OCI-LY1 (cell line): ENCODE measurements at regions not wholly inside any gene's neighbourhood (a gene's known extent, or its start where the extent isn't known, plus 50 kb on each side); places are given as distances from the start of the nearest gene placed in this dataset.

ENCODE experiments used
- H2AFZ ChIP-seq: fragments of 200-600 bp; sonication (generic), shearing (Covaris generic); 2 replicates; pipeline ENCODE4 v1.6.0; 2014; ENCODE audit warnings: antibody characterized with exemption, mild to moderate bottlenecking, low read length
- H3F3A ChIP-seq: fragments of 200-600 bp; sonication (generic), shearing (Covaris generic); 2 replicates; pipeline ENCODE4 v1.6.0; 2014; ENCODE audit warnings: mild to moderate bottlenecking, antibody characterized with exemption, low read length, moderate library complexity; ENCODE audit not compliant: insufficient read depth
- H3K27ac ChIP-seq: fragments of 200-600 bp; sonication (generic); 2 replicates; pipeline ENCODE4 v1.5.1; 2014; ENCODE audit warnings: low read length, mixed run types, mild to moderate bottlenecking, low read depth; ENCODE audit not compliant: poor library complexity, severe bottlenecking
- H3K27me3 ChIP-seq: fragments of 200-600 bp; sonication (generic); 2 replicates; pipeline ENCODE4 v1.6.0; 2014; ENCODE audit warnings: antibody characterized with exemption, mild to moderate bottlenecking, low read length, moderate library complexity; ENCODE audit not compliant: insufficient read depth
- H3K36me3 ChIP-seq: fragments of 200-600 bp; sonication (generic); 2 replicates; pipeline ENCODE4 v1.6.1; 2014; ENCODE audit warnings: mild to moderate bottlenecking, antibody characterized with exemption, low read length, moderate library complexity, mixed read lengths; ENCODE audit not compliant: insufficient read depth
- H3K4me1 ChIP-seq: fragments of 200-600 bp; sonication (generic); 2 replicates; pipeline ENCODE4 v1.5.1; 2014; ENCODE audit warnings: mild to moderate bottlenecking, low read length, moderate library complexity; ENCODE audit not compliant: insufficient read depth, severe bottlenecking
- H3K4me2 ChIP-seq: fragments of 200-600 bp; sonication (generic), shearing (Covaris generic); 2 replicates; pipeline ENCODE4 v1.6.1; 2014; ENCODE audit warnings: low read length
- H3K4me3 ChIP-seq: fragments of 200-600 bp; sonication (generic); 2 replicates; pipeline ENCODE4 v1.5.1; 2014; ENCODE audit warnings: low read length, low read depth, mild to moderate bottlenecking, mixed read lengths; ENCODE audit not compliant: poor library complexity, severe bottlenecking
- H3K79me2 ChIP-seq: fragments of 200-600 bp; shearing (Covaris generic); 2 replicates; pipeline ENCODE4 v1.6.1; 2016; ENCODE audit warnings: mixed run types, low read length, mixed read lengths; ENCODE audit not compliant: insufficient read depth
- H3K9ac ChIP-seq: fragments of 200-600 bp; sonication (generic), shearing (Covaris generic); 2 replicates; pipeline ENCODE4 v1.6.1; 2014; ENCODE audit warnings: mild to moderate bottlenecking, low read length, mixed read lengths
- H3K9me2 ChIP-seq: fragments of 200-600 bp; sonication (generic), shearing (Covaris generic); 2 replicates; pipeline ENCODE4 v1.6.1; 2014; ENCODE audit warnings: low read depth, mild to moderate bottlenecking, low read length, mixed read lengths
- H3K9me3 ChIP-seq: fragments of 200-600 bp; shearing (Covaris generic); 2 replicates; pipeline ENCODE4 v1.6.1; 2014; ENCODE audit warnings: low read length, mixed read lengths
- H4K20me1 ChIP-seq: fragments of 200-600 bp; sonication (generic), shearing (Covaris generic); 2 replicates; pipeline ENCODE4 v1.6.0; 2016; ENCODE audit warnings: mild to moderate bottlenecking, low read length; ENCODE audit not compliant: insufficient read depth
- CTCF ChIP-seq: fragments of 200-600 bp; sonication (generic), shearing (Covaris generic); IDR thresholded peaks from 2 replicates; pipeline ENCODE4 v1.5.1; 2017; ENCODE audit warnings: mild to moderate bottlenecking, antibody characterized with exemption, low read length, moderate library complexity, mixed read lengths
- EZH2 ChIP-seq: fragments of 200-600 bp; sonication (generic), shearing (Covaris generic); IDR thresholded peaks from 2 replicates; pipeline ENCODE4 v1.8.0; 2017; ENCODE audit warnings: borderline replicate concordance, mixed run types, mild to moderate bottlenecking, antibody characterized with exemption, low read length, moderate library complexity, mixed read lengths

- H3K27me3 ChIP-seq: no peaks in the 10 kb centered on the region
- no peak overlapping the region for H3K9ac ChIP-seq
- TF ChIP-seq EZH2 (no peak), CTCF (no peak)
- H3K4me1 ChIP-seq: no peaks in the 10 kb centered on the region
- no peaks in the 10 kb centered on the region for H3K9me3 ChIP-seq
- H3K4me2 ChIP-seq: no peak overlapping the region
- no peak overlapping the region for H2AFZ ChIP-seq
- H4K20me1 ChIP-seq: no peaks in the 10 kb centered on the region
- no peaks in the 10 kb centered on the region for H3F3A ChIP-seq
- no peaks in the 10 kb centered on the region for H3K79me2 ChIP-seq
- no peak overlapping the region for H3K4me3 ChIP-seq
- no peaks in the 10 kb centered on the region for H3K36me3 ChIP-seq
- no peaks in the 10 kb centered on the region for H3K9me2 ChIP-seq
- H3K27ac ChIP-seq: no peak overlapping the region
Measured at GRCh38 chr15:96619174-96619573, 288.7 kb downstream of the NR2F2 start.

GRCh38 chr15:96622714-96623113 lies 292.2 kb downstream of the NR2F2 start:
- Histone ChIP-seq H3K27ac (no peak overlapping the region), H3K79me2 (no peaks in the 10 kb centered on the region), H3K9ac (no peak overlapping the region), H3K36me3 (no peaks in the 10 kb centered on the region), H2AFZ (no peak overlapping the region), H3F3A (no peaks in the 10 kb centered on the region), H4K20me1 (no peaks in the 10 kb centered on the region), H3K27me3 (no peaks in the 10 kb centered on the region), H3K4me3 (no peak overlapping the region), H3K4me2 (no peak overlapping the region), H3K9me2 (no peaks in the 10 kb centered on the region), H3K4me1 (no peaks in the 10 kb centered on the region), H3K9me3 (no peaks in the 10 kb centered on the region)
- no peak for TF ChIP-seq CTCF

DNA sequence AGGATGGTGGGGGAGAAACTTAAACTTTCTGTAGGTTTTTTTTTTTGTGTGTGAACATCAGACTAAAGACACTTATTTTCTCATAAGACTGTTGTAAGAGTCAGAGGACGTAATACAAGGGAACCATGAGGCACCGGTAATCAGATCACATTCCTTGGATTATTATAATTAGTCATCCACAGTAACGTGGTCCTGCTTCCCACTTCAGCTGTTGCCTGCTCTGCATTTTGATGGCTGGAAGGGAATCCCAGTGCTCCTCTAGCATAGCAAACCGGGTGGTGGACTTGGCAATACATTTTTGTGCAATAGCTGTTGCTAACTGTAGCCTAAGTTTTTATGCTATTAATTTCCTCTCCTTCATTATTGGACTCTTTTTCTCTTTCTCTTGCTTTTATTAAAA lies 294.8 kb downstream of the NR2F2 start:
- Histone ChIP-seq H3K27me3 (no peaks in the 10 kb centered on the region), H3K4me2 (no peak overlapping the region), H3K9me3 (no peaks in the 10 kb centered on the region), H3K27ac (no peak overlapping the region), H3K9ac (no peak overlapping the region), H3K36me3 (no peaks in the 10 kb centered on the region), H4K20me1 (no peaks in the 10 kb centered on the region), H3K4me1 (no peaks in the 10 kb centered on the region), H2AFZ (no peak overlapping the region), H3F3A (no peaks in the 10 kb centered on the region), H3K9me2 (no peaks in the 10 kb centered on the region), H3K79me2 (no peaks in the 10 kb centered on the region), H3K4me3 (no peak overlapping the region)
- TF ChIP-seq EZH2: no peak
- TF ChIP-seq CTCF: no peak
